Cardiac muscle cell (in vitro differentiated cells and primary cell): ENCODE measurements at regions not wholly inside any gene's neighbourhood (a gene's known extent, or its start where the extent isn't known, plus 50 kb on each side); places are given as distances from the start of the nearest gene placed in this dataset.
"Not testable (repeated sequence)": the region's sequence is repeated elsewhere in the genome, so short reads cannot be mapped to it uniquely, and the experiment has no call there.

Experiments
- DNase-seq, 2 donors: peaks; one replicate each; pipeline versions ENCODE4 v3.0.0 to v3.0.0-alpha.2; 2010 to 2017; ENCODE audit warnings: low read depth in 1 of 2, low spot score in 1 of 2
- H3K27ac ChIP-seq: fragments of 200-600 bp; sonication (generic); 2 replicates; pipeline ENCODE4 v1.5.1; 2016
- H3K27me3 ChIP-seq: fragments of 200-600 bp; sonication (generic); 2 replicates; pipeline ENCODE4 v1.6.0; 2016; ENCODE audit warnings: control low read depth
- H3K36me3 ChIP-seq: fragments of 200-600 bp; sonication (generic); 2 replicates; pipeline ENCODE4 v1.5.1; 2016; ENCODE audit warnings: control low read depth
- H3K4me1 ChIP-seq: fragments of 200-600 bp; sonication (generic); 2 replicates; pipeline ENCODE4 v1.8.1; 2017; ENCODE audit warnings: low read depth, mild to moderate bottlenecking, mixed run types
- H3K4me3 ChIP-seq: fragments of 200-600 bp; sonication (generic); 2 replicates; pipeline ENCODE4 v1.5.1; 2016; ENCODE audit warnings: mild to moderate bottlenecking
- H3K9me3 ChIP-seq: fragments of 200-600 bp; sonication (generic); 2 replicates; pipeline ENCODE4 v1.5.1; 2017; ENCODE audit warnings: low read depth, mild to moderate bottlenecking, control low read depth
- TF ChIP-seq, protein P1 (sequence below): IDR thresholded peaks from 2 replicates; pipeline ENCODE4 v1.5.1; 2012; ENCODE audit warnings: low read depth, mild to moderate bottlenecking, low read length

DNA sequence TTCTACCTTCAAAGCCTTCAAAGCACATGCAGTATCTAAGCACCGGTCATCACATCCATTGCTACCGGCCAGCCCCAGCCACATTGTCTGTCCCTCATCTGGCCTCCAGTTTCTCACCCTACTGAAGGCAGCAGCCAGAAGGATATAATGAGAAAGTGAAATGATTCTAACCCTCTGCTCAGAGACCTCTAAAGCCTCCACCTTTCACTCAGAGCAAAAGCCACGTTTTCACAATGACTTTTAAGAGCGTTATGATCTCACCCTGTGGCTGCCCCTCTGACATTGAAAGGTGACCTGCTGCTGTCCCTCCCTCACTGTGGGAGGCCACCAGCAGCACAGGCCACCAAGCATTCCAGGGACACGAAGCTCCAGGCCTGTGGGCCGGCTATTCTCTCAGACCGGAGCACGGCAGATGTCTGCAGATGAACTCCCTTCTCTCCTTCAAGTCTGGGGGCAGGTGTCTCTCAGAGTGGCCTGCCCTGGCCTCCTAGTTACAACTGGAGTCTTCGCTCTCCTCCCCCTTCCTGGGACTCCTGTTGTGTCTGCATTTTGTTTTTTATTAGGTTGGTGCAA lies 94.9 kb upstream of the EEPD1 start:
- Histone ChIP-seq H3K4me1 (peaks cover 35% of the 10 kb centered on the region), H3K4me3 (no peak overlapping the region), H3K27me3 (no peaks in the 10 kb centered on the region), H3K27ac (no peak overlapping the region), H3K9me3 (no peaks in the 10 kb centered on the region), H3K36me3 (no peaks in the 10 kb centered on the region)
- TF ChIP-seq, protein P1, sequence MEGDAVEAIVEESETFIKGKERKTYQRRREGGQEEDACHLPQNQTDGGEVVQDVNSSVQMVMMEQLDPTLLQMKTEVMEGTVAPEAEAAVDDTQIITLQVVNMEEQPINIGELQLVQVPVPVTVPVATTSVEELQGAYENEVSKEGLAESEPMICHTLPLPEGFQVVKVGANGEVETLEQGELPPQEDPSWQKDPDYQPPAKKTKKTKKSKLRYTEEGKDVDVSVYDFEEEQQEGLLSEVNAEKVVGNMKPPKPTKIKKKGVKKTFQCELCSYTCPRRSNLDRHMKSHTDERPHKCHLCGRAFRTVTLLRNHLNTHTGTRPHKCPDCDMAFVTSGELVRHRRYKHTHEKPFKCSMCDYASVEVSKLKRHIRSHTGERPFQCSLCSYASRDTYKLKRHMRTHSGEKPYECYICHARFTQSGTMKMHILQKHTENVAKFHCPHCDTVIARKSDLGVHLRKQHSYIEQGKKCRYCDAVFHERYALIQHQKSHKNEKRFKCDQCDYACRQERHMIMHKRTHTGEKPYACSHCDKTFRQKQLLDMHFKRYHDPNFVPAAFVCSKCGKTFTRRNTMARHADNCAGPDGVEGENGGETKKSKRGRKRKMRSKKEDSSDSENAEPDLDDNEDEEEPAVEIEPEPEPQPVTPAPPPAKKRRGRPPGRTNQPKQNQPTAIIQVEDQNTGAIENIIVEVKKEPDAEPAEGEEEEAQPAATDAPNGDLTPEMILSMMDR = no peak
- no peak for DNase-seq

DNA sequence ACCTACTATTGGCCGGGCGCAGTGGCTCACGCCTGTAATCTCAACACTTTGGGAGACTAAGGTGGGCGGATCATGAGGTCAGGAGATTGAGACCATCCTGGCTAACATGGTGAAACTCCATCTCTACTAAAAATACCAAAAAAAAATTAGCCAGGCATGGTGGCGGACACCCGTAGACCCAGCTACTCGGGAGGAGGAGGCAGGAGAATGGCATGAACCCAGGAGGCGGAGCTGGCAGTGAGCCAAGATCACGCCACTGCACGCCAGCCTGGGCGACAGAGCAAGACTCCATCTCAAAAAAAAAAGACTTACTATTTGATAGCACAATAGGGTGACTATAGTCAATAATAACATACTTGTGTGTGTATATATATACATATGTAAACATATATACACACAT lies 92.7 kb upstream of the EEPD1 start:
- not testable (repeated sequence) for H3K27me3 ChIP-seq, H3K36me3 ChIP-seq, H3K9me3 ChIP-seq, H3K4me3 ChIP-seq, DNase-seq, H3K27ac ChIP-seq
- H3K4me1 ChIP-seq = peaks cover 20% of the 10 kb centered on the region

DNA sequence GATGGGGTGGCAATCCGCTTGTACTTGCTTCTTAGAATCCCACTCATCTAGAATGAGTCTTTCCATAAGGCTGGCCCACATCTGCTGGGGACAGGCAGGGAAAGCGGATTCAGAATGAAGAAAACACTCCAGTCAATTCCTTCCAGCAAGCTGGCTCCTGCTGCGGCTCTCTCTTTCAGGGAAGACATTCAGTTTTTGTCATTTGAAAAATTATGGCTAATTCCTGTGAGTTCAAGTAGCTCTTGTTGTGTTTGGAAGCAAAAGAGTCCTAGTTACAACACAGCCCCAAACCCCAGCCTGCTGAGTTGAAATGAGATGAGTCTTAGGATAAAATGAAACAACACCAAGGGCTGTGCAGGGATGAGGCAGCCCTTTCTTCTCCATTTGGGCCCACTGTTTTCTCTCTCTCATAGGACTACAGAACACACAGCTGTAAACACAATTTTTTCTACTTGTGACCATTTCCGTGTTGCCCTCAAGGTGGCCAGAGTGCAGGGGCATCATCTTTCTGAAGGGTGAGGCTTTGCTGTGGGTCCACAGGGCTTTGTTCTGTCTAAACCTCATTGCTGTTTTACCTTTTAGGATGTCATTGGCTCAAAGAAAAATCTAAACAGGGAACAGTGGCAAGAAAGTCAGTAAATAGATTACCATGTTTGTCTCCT lies 90.8 kb upstream of the EEPD1 start:
- H3K36me3 ChIP-seq = no peaks in the 10 kb centered on the region
- H3K4me3 ChIP-seq = no peak overlapping the region
- no peaks in the 10 kb centered on the region for H3K9me3 ChIP-seq
- TF ChIP-seq, protein P1 = no peak
- H3K27ac ChIP-seq = no peak overlapping the region
- DNase-seq = no peak
- H3K27me3 ChIP-seq = no peaks in the 10 kb centered on the region
- peaks cover 1% of the 10 kb centered on the region for H3K4me1 ChIP-seq

DNA sequence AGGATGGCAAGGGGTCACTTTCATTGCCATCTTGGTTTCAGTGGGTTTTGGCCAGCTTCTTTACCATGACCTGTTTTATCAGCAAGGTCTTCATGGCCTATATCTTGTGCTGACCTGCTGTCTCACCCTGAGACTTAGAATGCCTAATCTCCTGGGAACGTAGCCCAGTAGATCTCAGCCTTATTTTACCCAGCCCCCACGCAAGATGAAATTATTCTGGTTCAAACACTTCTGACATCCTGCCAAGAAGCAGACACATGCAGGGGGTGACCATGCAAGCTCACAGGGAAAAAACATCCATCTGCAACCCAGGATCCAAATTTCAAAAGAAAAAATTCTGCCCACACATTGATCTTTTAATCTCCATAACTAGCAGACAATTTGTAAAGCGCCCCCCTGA lies 88.4 kb upstream of the EEPD1 start:
- TF ChIP-seq, protein P1 = no peak
- Histone ChIP-seq H3K36me3 (no peaks in the 10 kb centered on the region), H3K27me3 (no peaks in the 10 kb centered on the region), H3K4me1 (no peaks in the 10 kb centered on the region), H3K4me3 (no peak overlapping the region), H3K27ac (no peak overlapping the region), H3K9me3 (no peaks in the 10 kb centered on the region)
- no peak for DNase-seq

DNA sequence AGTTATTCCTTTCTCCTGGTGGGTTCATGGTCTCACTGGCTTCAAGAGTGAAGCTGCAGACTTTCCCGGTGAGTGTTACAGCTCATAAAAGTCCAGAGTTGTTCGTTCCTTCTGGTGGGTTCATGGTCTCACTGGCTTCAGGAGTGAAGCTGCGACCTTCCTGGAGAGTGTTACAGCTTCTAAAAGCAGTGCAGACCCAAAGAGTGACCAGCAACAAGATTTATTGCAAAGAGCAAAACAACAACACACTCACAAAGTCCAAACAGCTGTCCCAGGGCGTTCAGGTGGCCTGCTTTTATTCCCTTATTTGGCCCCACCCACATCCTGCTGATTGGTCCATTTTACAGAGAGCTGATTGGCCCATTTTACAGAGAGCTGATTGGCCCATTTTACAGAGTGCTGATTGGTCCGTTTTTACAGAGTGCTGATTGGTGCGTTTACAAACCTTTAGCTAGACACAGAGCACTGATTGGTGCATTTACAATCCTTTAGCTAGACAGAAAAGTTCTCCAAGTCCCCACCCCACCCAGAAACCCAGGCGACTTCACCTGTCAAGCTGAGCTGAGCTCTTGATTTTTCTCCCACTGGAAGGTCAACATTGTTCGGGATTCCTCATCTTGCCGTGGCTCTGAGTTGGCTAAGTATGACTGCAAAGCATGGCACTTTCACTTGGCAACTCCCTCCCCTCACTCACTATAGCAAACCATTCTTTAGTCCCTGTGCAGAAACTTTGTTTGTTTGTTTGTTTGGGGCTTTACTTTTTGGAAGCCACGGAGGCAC lies 87.3 kb upstream of the EEPD1 start:
- not testable (repeated sequence) for H3K36me3 ChIP-seq

DNA sequence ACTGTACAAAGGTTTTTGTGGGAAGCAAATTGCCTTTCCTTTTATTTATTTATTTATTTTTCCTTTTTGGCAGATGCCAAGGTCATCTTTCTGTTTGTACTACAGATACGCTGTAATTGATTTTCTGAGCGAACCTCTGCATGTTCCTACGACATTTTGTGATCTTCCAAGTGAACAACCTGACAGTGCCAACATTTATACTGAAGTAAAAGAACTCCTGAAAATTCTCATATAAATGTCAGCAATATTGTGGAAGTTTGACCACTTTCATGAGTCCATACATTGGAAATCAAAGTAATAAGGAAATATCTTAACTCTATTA lies 86.8 kb upstream of the EEPD1 start:
- Histone ChIP-seq H3K27ac (no peak overlapping the region), H3K36me3 (no peaks in the 10 kb centered on the region), H3K4me1 (no peaks in the 10 kb centered on the region), H3K9me3 (no peaks in the 10 kb centered on the region), H3K4me3 (no peak overlapping the region), H3K27me3 (no peaks in the 10 kb centered on the region)
- no peak for DNase-seq
- TF ChIP-seq, protein P1 = no peak

More for the DNA sequence above, 87.3 kb upstream of the EEPD1 start:
- H3K4me1 ChIP-seq, H3K9me3 ChIP-seq, H3K4me3 ChIP-seq, H3K27ac ChIP-seq, H3K27me3 ChIP-seq, DNase-seq: not testable (repeated sequence)
